ENCODE measurements at regions not wholly inside any gene's neighbourhood (a gene's known extent, or its start where the extent isn't known, plus 50 kb on each side); places are given as distances from the start of the nearest gene placed in this dataset.

DNA sequence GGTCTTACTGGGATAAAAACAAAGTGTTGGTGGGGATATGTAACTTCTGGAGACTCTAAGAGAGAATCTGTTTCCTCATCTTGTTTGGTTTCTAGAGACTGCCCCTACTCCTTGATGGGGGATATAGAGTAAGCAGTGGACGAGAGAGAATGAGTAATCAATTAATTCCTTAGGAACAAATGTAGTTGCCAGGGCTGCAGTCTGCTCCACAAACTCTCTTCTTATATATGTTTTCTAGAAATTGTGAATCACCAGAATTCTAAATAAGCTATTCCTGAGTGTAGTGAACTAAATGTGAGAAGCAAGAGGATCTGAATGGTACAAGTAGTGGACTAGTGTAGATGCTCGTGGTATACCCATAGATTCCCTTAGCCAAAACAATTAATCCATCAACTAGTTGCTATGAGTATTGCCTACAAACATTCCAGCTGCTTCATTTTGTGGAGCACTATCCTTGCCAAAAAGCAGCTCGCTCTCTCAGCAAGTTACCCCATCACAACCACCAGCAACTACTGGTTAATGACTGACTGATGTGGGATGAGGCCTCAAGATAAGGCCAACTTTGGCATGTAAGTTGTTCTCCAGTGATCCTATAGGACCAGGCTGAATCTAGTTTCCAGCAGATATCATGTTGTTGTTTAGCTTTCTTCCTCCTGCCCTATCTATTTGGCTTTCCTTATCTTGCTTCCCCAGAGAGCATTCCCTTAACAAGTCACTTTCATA lies 273.0 kb downstream of the SLC7A11 start:
- TF ChIP-seq, protein P1, sequence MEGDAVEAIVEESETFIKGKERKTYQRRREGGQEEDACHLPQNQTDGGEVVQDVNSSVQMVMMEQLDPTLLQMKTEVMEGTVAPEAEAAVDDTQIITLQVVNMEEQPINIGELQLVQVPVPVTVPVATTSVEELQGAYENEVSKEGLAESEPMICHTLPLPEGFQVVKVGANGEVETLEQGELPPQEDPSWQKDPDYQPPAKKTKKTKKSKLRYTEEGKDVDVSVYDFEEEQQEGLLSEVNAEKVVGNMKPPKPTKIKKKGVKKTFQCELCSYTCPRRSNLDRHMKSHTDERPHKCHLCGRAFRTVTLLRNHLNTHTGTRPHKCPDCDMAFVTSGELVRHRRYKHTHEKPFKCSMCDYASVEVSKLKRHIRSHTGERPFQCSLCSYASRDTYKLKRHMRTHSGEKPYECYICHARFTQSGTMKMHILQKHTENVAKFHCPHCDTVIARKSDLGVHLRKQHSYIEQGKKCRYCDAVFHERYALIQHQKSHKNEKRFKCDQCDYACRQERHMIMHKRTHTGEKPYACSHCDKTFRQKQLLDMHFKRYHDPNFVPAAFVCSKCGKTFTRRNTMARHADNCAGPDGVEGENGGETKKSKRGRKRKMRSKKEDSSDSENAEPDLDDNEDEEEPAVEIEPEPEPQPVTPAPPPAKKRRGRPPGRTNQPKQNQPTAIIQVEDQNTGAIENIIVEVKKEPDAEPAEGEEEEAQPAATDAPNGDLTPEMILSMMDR (IDR thresholded peaks at IDR 0.05) = no peak
- TF ChIP-seq CREB1 (CRISPR knock-in tag; IDR thresholded peaks at IDR 0.05) = no peak
- no peak for TF ChIP-seq KAT7 (CRISPR knock-in tag; IDR thresholded peaks at IDR 0.05; ENCODE audit: borderline replicate concordance)
- TF ChIP-seq, protein P2, sequence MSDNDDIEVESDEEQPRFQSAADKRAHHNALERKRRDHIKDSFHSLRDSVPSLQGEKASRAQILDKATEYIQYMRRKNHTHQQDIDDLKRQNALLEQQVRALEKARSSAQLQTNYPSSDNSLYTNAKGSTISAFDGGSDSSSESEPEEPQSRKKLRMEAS (CRISPR knock-in tag; IDR thresholded peaks at IDR 0.05) = no peak
- TF ChIP-seq IRF2 (CRISPR knock-in tag; IDR thresholded peaks at IDR 0.05; ENCODE audit: borderline replicate concordance, low read depth) = no peak
- TF ChIP-seq, protein P3, sequence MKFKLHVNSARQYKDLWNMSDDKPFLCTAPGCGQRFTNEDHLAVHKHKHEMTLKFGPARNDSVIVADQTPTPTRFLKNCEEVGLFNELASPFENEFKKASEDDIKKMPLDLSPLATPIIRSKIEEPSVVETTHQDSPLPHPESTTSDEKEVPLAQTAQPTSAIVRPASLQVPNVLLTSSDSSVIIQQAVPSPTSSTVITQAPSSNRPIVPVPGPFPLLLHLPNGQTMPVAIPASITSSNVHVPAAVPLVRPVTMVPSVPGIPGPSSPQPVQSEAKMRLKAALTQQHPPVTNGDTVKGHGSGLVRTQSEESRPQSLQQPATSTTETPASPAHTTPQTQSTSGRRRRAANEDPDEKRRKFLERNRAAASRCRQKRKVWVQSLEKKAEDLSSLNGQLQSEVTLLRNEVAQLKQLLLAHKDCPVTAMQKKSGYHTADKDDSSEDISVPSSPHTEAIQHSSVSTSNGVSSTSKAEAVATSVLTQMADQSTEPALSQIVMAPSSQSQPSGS (CRISPR knock-in tag; IDR thresholded peaks at IDR 0.05; ENCODE audit: borderline replicate concordance, low read depth) = no peak
